ENCODE measurements at regions not wholly inside any gene's neighbourhood (a gene's known extent, or its start where the extent isn't known, plus 50 kb on each side); places are given as distances from the start of the nearest gene placed in this dataset.
A peak's percentile ranks its signal among the peaks of the same experiment; 100 is the strongest.

- H3K4me3 ChIP-seq (replicated peaks; ENCODE audit: low read depth, low read length) = no peak overlapping the region
- no peak for TF ChIP-seq CTCF (IDR thresholded peaks at IDR 0.05; ENCODE audit: low read depth, low read length, missing control alignments)
- peak; percentile 42 for DNase-seq (ENCODE audit: extremely low read depth, low read depth)
Observed at GRCh38 chr14:60563113-60563512, 54.2 kb downstream of the SIX6 start.

- no peak overlapping the region for H3K4me3 ChIP-seq (replicated peaks; ENCODE audit: low read depth, low read length)
- no peak for TF ChIP-seq CTCF (IDR thresholded peaks at IDR 0.05; ENCODE audit: low read depth, low read length, missing control alignments)
- DNase-seq (ENCODE audit: extremely low read depth, low read depth) = no peak
Observed at GRCh38 chr14:60565211-60565610, 56.3 kb downstream of the SIX6 start.

GRCh38 chr14:60566101-60566500, 57.2 kb downstream of the SIX6 start:
- no peak overlapping the region for H3K4me3 ChIP-seq (replicated peaks; ENCODE audit: low read depth, low read length)
- no peak for TF ChIP-seq CTCF (IDR thresholded peaks at IDR 0.05; ENCODE audit: low read depth, low read length, missing control alignments)
- no peak for DNase-seq (ENCODE audit: extremely low read depth, low read depth)

- TF ChIP-seq CTCF (IDR thresholded peaks at IDR 0.05; ENCODE audit: low read depth, low read length, missing control alignments) = no peak
- DNase-seq (ENCODE audit: extremely low read depth, low read depth) = no peak
- no peak overlapping the region for H3K4me3 ChIP-seq (replicated peaks; ENCODE audit: low read depth, low read length)
Observed at GRCh38 chr14:60573943-60574495, 65.1 kb downstream of the SIX6 start.

GRCh38 chr14:60575008-60575407, 66.1 kb downstream of the SIX6 start:
- TF ChIP-seq CTCF (IDR thresholded peaks at IDR 0.05; ENCODE audit: low read depth, low read length, missing control alignments) = no peak

GRCh38 chr14:60585676-60586075, 63.6 kb downstream of the SIX1 start:
- H3K4me3 ChIP-seq (replicated peaks; ENCODE audit: low read depth, low read length) = no peak overlapping the region
- DNase-seq (ENCODE audit: extremely low read depth, low read depth) = no peak
- no peak for TF ChIP-seq CTCF (IDR thresholded peaks at IDR 0.05; ENCODE audit: low read depth, low read length, missing control alignments)

More at GRCh38 chr14:60575008-60575407, 66.1 kb downstream of the SIX6 start:
- no peak for DNase-seq (ENCODE audit: extremely low read depth, low read depth)
- no peak overlapping the region for H3K4me3 ChIP-seq (replicated peaks; ENCODE audit: low read depth, low read length)

GRCh38 chr14:60589442-60589841, 59.8 kb downstream of the SIX1 start:
- TF ChIP-seq CTCF (IDR thresholded peaks at IDR 0.05; ENCODE audit: low read depth, low read length, missing control alignments) = no peak
- H3K4me3 ChIP-seq (replicated peaks; ENCODE audit: low read depth, low read length) = no peak overlapping the region
- DNase-seq (ENCODE audit: extremely low read depth, low read depth) = no peak
